GM23338 (cell line): ENCODE measurements at regions not wholly inside any gene's neighbourhood (a gene's known extent, or its start where the extent isn't known, plus 50 kb on each side); places are given as distances from the start of the nearest gene placed in this dataset.

Source experiments
- ATAC-seq: fragments of 200-7000 bp; cut with Tn5 transposase; 3 replicates; pipeline ENCODE4 v1.9.1; 2020
- DNase-seq: peaks from one replicate; pipeline ENCODE4 v3.0.0-alpha.2; 2015; ENCODE audit warnings: low spot score
- H2AFZ ChIP-seq: fragments of 200-600 bp; sonication (generic); 2 replicates; pipeline ENCODE4 v1.8.0; 2016; ENCODE audit warnings: antibody characterized with exemption, mild to moderate bottlenecking, moderate library complexity
- H3F3A ChIP-seq: fragments of 200-600 bp; sonication (generic); replicated peaks from 2 replicates; pipeline ENCODE4 v1.8.0; 2017; ENCODE audit warnings: antibody characterized with exemption, mixed run types, low read depth
- H3K27ac ChIP-seq: fragments of 200-600 bp; sonication (generic); 2 replicates; pipeline ENCODE4 v1.6.1; 2016; ENCODE audit warnings: low read depth
- H3K27me3 ChIP-seq: fragments of 200-600 bp; sonication (generic); 2 replicates; pipeline ENCODE4 v1.8.0; 2016; ENCODE audit warnings: mild to moderate bottlenecking, mixed run types, moderate library complexity; ENCODE audit not compliant: insufficient read depth
- H3K36me3 ChIP-seq: fragments of 200-600 bp; sonication (generic); 2 replicates; pipeline ENCODE4 v1.8.0; 2016; ENCODE audit warnings: mild to moderate bottlenecking; ENCODE audit not compliant: insufficient read depth
- H3K4me1 ChIP-seq: fragments of 200-600 bp; sonication (generic); 2 replicates; pipeline ENCODE4 v1.8.0; 2016; ENCODE audit warnings: mild to moderate bottlenecking, moderate library complexity; ENCODE audit not compliant: insufficient read depth
- H3K4me2 ChIP-seq: fragments of 200-600 bp; sonication (generic); 2 replicates; pipeline ENCODE4 v1.7.1; 2017; ENCODE audit warnings: mixed run types
- H3K4me3 ChIP-seq: fragments of 200-600 bp; sonication (generic); 2 replicates; pipeline ENCODE4 v1.6.1; 2016; ENCODE audit warnings: mixed run types
- H3K79me2 ChIP-seq: fragments of 200-600 bp; sonication (generic); replicated peaks from 2 replicates; pipeline ENCODE4 v1.8.0; 2017; ENCODE audit warnings: mild to moderate bottlenecking; ENCODE audit not compliant: insufficient read depth
- H3K9me2 ChIP-seq: fragments of 200-600 bp; sonication (generic); 2 replicates; pipeline ENCODE4 v1.8.0; 2017; ENCODE audit not compliant: insufficient read depth
- H4K20me1 ChIP-seq: fragments of 200-600 bp; sonication (generic); replicated peaks from 2 replicates; pipeline ENCODE4 v1.8.0; 2017; ENCODE audit warnings: mild to moderate bottlenecking; ENCODE audit not compliant: insufficient read depth
- H3K27ac Mint-ChIP-seq: 2 replicates; pipeline ENCODE4 v1.8.0; 2020; ENCODE audit warnings: inconsistent platforms, mild to moderate bottlenecking, moderate library complexity, mixed read lengths
- H3K27me3 Mint-ChIP-seq: 3 replicates; pipeline ENCODE4 v1.8.0; 2022; ENCODE audit warnings: low read depth, mild to moderate bottlenecking, moderate library complexity, mixed read lengths, inconsistent platforms; ENCODE audit not compliant: insufficient read depth, poor library complexity
- H3K36me3 Mint-ChIP-seq: 3 replicates; pipeline ENCODE4 v1.8.0; 2021; ENCODE audit warnings: low read depth, mild to moderate bottlenecking, inconsistent platforms, moderate library complexity, mixed read lengths
- H3K4me1 Mint-ChIP-seq: 3 replicates; pipeline ENCODE4 v1.8.0; 2020; ENCODE audit warnings: mild to moderate bottlenecking, inconsistent platforms, mixed read lengths
- H3K4me3 Mint-ChIP-seq: 3 replicates; pipeline ENCODE4 v1.8.0; 2021; ENCODE audit warnings: moderate library complexity, mild to moderate bottlenecking, inconsistent platforms, mixed read lengths
- H3K9me3 Mint-ChIP-seq: 3 replicates; pipeline ENCODE4 v1.8.0; 2020; ENCODE audit warnings: moderate library complexity, mild to moderate bottlenecking, inconsistent platforms, mixed read lengths
- CREB1 ChIP-seq: fragments of 250-450 bp; sonication (Bioruptor Pico); IDR thresholded peaks from 2 replicates; pipeline ENCODE4 v1.5.0; 2020; ENCODE audit warnings: low read depth, mild to moderate bottlenecking, moderate library complexity
- CTCF ChIP-seq, 2 experiments: fragments of 200-600 bp in 1 of 2; sonication (generic) in 1 of 2; conservative IDR thresholded peaks; 2 replicates each; pipeline versions ENCODE4 v1.5.1 to v1.6.1; 2016 to 2017; ENCODE audit warnings: antibody characterized with exemption in 2 of 2, low read depth in 2 of 2, mild to moderate bottlenecking in 2 of 2, moderate library complexity in 1 of 2
- ETS1 ChIP-seq: IDR thresholded peaks from 2 replicates; pipeline ENCODE4 v1.6.1; 2016; ENCODE audit warnings: antibody characterized with exemption
- EZH2 ChIP-seq: fragments of 200-600 bp; sonication (generic); IDR thresholded peaks from one replicate; pipeline ENCODE4 v1.8.0; 2017; ENCODE audit warnings: antibody characterized with exemption, mild to moderate bottlenecking, low read depth; ENCODE audit not compliant: unreplicated experiment
- EZH2phosphoT487 ChIP-seq: fragments of 200-600 bp; sonication (generic); IDR thresholded peaks from one replicate; pipeline ENCODE4 v1.8.1; 2018; ENCODE audit warnings: antibody characterized with exemption; ENCODE audit not compliant: unreplicated experiment
- JUNB ChIP-seq: IDR thresholded peaks from one replicate; pipeline ENCODE4 v1.6.1; 2016; ENCODE audit warnings: antibody characterized with exemption; ENCODE audit not compliant: unreplicated experiment
- NANOG ChIP-seq: IDR thresholded peaks from 2 replicates; pipeline ENCODE4 v1.6.1; 2016; ENCODE audit warnings: antibody characterized with exemption, borderline replicate concordance
- POLR2AphosphoS5 ChIP-seq: IDR thresholded peaks from 2 replicates; pipeline ENCODE4 v1.6.1; 2016; ENCODE audit warnings: antibody characterized with exemption, low read depth
- STAT1 ChIP-seq: IDR thresholded peaks from one replicate; pipeline ENCODE4 v1.6.1; 2016; ENCODE audit warnings: antibody characterized with exemption; ENCODE audit not compliant: unreplicated experiment
- ZNF114 ChIP-seq: fragments of 250-450 bp; sonication (Bioruptor Pico); IDR thresholded peaks from 2 replicates; pipeline ENCODE4 v1.5.0; 2020; ENCODE audit warnings: mild to moderate bottlenecking, moderate library complexity
- ZNF331 ChIP-seq: fragments of 250-450 bp; sonication (Bioruptor Pico); IDR thresholded peaks from 2 replicates; pipeline ENCODE4 v1.5.0; 2020; ENCODE audit warnings: low read depth, mild to moderate bottlenecking, moderate library complexity
- ZNF462 ChIP-seq: fragments of 250-450 bp; sonication (Bioruptor Pico); IDR thresholded peaks from 2 replicates; pipeline ENCODE4 v1.5.0; 2020; ENCODE audit warnings: mild to moderate bottlenecking, moderate library complexity

- TF ChIP-seq EZH2, result no peak
- TF ChIP-seq POLR2AphosphoS5, result no peak
- no peak for TF ChIP-seq CTCF (conservative IDR thresholded peaks at IDR 0.05; ENCODE audit: low read depth in 2 of 2)
- TF ChIP-seq STAT1, result no peak
- no peak for TF ChIP-seq ZNF331
- TF ChIP-seq ZNF114, result no peak
- TF ChIP-seq JUNB, result no peak
- TF ChIP-seq NANOG, result no peak
- no peak for TF ChIP-seq CREB1 (CRISPR knock-in tag)
- no peak for TF ChIP-seq ETS1
- TF ChIP-seq EZH2phosphoT487, result no peak
- Histone ChIP-seq H3K27ac (no peak overlapping the region), H4K20me1 (no peaks in the 10 kb centered on the region), H3K27me3 (no peaks in the 10 kb centered on the region), H3K36me3 (no peaks in the 10 kb centered on the region), H3K9me2 (no peaks in the 10 kb centered on the region), H3F3A (no peaks in the 10 kb centered on the region), H3K4me3 (no peak overlapping the region), H3K79me2 (no peaks in the 10 kb centered on the region), H3K4me2 (no peak overlapping the region), H2AFZ (no peak overlapping the region), H3K4me1 (no peaks in the 10 kb centered on the region)
- Mint-ChIP-seq H3K4me3 (no peak overlapping the region), H3K4me1 (no peaks in the 10 kb centered on the region), H3K36me3 (peaks cover 24% of the 10 kb centered on the region), H3K27me3 (peaks cover 22% of the 10 kb centered on the region), H3K9me3 (peaks cover 56% of the 10 kb centered on the region), H3K27ac (no peak overlapping the region)
- DNase-seq, result no peak
- ATAC-seq, result no peak
Observed at GRCh38 chr12:131578828-131579470, 131.9 kb upstream of the SFSWAP start.

GRCh38 chr12:131583090-131583712 lies 127.7 kb upstream of the SFSWAP start:
- H3K4me2 ChIP-seq, result no peak overlapping the region
- no peak overlapping the region for H3K4me3 Mint-ChIP-seq
- ATAC-seq, result no peak
- no peak for TF ChIP-seq POLR2AphosphoS5
- no peak for TF ChIP-seq ZNF462 (CRISPR knock-in tag)
- TF ChIP-seq ZNF331, result no peak

More at GRCh38 chr12:131583090-131583712, 127.7 kb upstream of the SFSWAP start:
- Histone ChIP-seq H2AFZ (no peak overlapping the region), H3K4me3 (no peak overlapping the region), H3K27me3 (no peaks in the 10 kb centered on the region), H3K36me3 (no peaks in the 10 kb centered on the region), H3F3A (no peaks in the 10 kb centered on the region), H4K20me1 (no peaks in the 10 kb centered on the region), H3K27ac (no peak overlapping the region), H3K79me2 (no peaks in the 10 kb centered on the region), H3K4me1 (no peaks in the 10 kb centered on the region), H3K9me2 (no peaks in the 10 kb centered on the region)
- Mint-ChIP-seq H3K36me3 (peaks cover 8% of the 10 kb centered on the region; the same call in 2 of the 3 replicates), H3K27ac (no peak overlapping the region), H3K4me1 (no peaks in the 10 kb centered on the region), H3K27me3 (peaks cover 10% of the 10 kb centered on the region), H3K9me3 (peaks cover 51% of the 10 kb centered on the region)
- no peak for DNase-seq
